Keratinocyte (primary cell): ENCODE measurements at regions not wholly inside any gene's neighbourhood (a gene's known extent, or its start where the extent isn't known, plus 50 kb on each side); places are given as distances from the start of the nearest gene placed in this dataset.

Experiments
- DNase-seq: peaks from one replicate; pipeline ENCODE4 v3.0.0-alpha.2; 2011; ENCODE audit warnings: low read depth, missing footprints, low spot score
- FAIRE-seq: peaks from 2 replicates; lab custom pipeline; 2011; peaks lifted over from hg19 to GRCh38; lab: Jason Lieb, UNC
- H2AFZ ChIP-seq: 2 replicates; pipeline ENCODE4 v1.6.0; 2012; ENCODE audit warnings: low read length, control low read depth, inconsistent platforms; ENCODE audit not compliant: control insufficient read depth
- H3K27ac ChIP-seq: 2 replicates; pipeline ENCODE4 v1.5.1; 2011; ENCODE audit warnings: low read length; ENCODE audit not compliant: control insufficient read depth, insufficient read depth
- H3K27me3 ChIP-seq: 3 replicates; pipeline ENCODE4 v1.6.0; 2011; ENCODE audit warnings: low read length; ENCODE audit not compliant: control insufficient read depth, insufficient read depth; ENCODE audit errors: extremely low read depth
- H3K36me3 ChIP-seq, 2 experiments: 2 replicates in 1 of 2; 3 replicates in 1 of 2; pipeline ENCODE4 v1.5.1; 2011; ENCODE audit warnings: low read length in 2 of 2, mild to moderate bottlenecking in 1 of 2; ENCODE audit not compliant: control insufficient read depth in 2 of 2, insufficient read depth in 2 of 2; ENCODE audit errors: extremely low read depth in 1 of 2
- H3K4me1 ChIP-seq: 3 replicates; pipeline ENCODE4 v1.5.1; 2011; ENCODE audit warnings: low read length; ENCODE audit not compliant: control insufficient read depth, insufficient read depth; ENCODE audit errors: extremely low read depth
- H3K4me2 ChIP-seq: 3 replicates; pipeline ENCODE4 v1.6.0; 2011; ENCODE audit warnings: low read depth, low read length; ENCODE audit not compliant: control insufficient read depth, insufficient read depth; ENCODE audit errors: extremely low read depth
- H3K4me3 ChIP-seq, 3 experiments: fragments of 200-600 bp in 1 of 3; sonication (generic) in 1 of 3; 2 replicates in 2 of 3; 3 replicates in 1 of 3; pipeline ENCODE4 v1.5.1; 2011 to 2016; ENCODE audit warnings: low read length in 3 of 3, mild to moderate bottlenecking in 3 of 3, control low read depth in 2 of 3, inconsistent platforms in 1 of 3, low read depth in 1 of 3, mixed read lengths in 1 of 3, mixed run types in 1 of 3, moderate library complexity in 1 of 3; ENCODE audit not compliant: control insufficient read depth in 2 of 3, insufficient read depth in 2 of 3; ENCODE audit errors: extremely low read depth in 1 of 3
- H3K79me2 ChIP-seq: 2 replicates; pipeline ENCODE4 v1.6.0; 2012; ENCODE audit warnings: low read length; ENCODE audit not compliant: control insufficient read depth, insufficient read depth
- H3K9ac ChIP-seq: 3 replicates; pipeline ENCODE4 v1.6.0; 2011; ENCODE audit warnings: low read length; ENCODE audit not compliant: control insufficient read depth, insufficient read depth; ENCODE audit errors: extremely low read depth
- H3K9me1 ChIP-seq: 3 replicates; pipeline ENCODE4 v1.6.0; 2011; ENCODE audit warnings: low read length; ENCODE audit not compliant: control insufficient read depth, insufficient read depth; ENCODE audit errors: extremely low read depth
- H3K9me3 ChIP-seq: 2 replicates; pipeline ENCODE4 v1.5.1; 2012; ENCODE audit warnings: low read depth, low read length; ENCODE audit not compliant: control insufficient read depth
- H4K20me1 ChIP-seq: 3 replicates; pipeline ENCODE4 v1.6.0; 2011; ENCODE audit warnings: low read length; ENCODE audit not compliant: control insufficient read depth, insufficient read depth; ENCODE audit errors: extremely low read depth
- EZH2 ChIP-seq: IDR thresholded peaks from one replicate; pipeline ENCODE4 v1.6.1; 2012; ENCODE audit warnings: inconsistent platforms, mild to moderate bottlenecking, low read length, moderate library complexity
- dilution Hi-C: fragments of 300-500 bp; cut with MboI; formaldehyde crosslinking; loops from one replicate; pipeline ENCODE4 v1.7.0; 2020; ENCODE audit warnings: low sequenced_read_pairs; ENCODE audit not compliant: extremely low pct_ligation_motif_present
- TF ChIP-seq, protein P1 (sequence below), 3 experiments: IDR thresholded peaks in 1 of 3; conservative IDR thresholded peaks in 1 of 3; optimal IDR thresholded peaks in 1 of 3; 2 replicates in 2 of 3; 3 replicates in 1 of 3; pipeline versions ENCODE3 to v1.5.1; 2011; ENCODE audit warnings: low read length in 3 of 3, mild to moderate bottlenecking in 3 of 3, moderate library complexity in 2 of 3, control low read depth in 1 of 3, inconsistent platforms in 1 of 3; ENCODE audit not compliant: insufficient read depth in 2 of 3; ENCODE audit errors: extremely low read depth in 1 of 3

DNA sequence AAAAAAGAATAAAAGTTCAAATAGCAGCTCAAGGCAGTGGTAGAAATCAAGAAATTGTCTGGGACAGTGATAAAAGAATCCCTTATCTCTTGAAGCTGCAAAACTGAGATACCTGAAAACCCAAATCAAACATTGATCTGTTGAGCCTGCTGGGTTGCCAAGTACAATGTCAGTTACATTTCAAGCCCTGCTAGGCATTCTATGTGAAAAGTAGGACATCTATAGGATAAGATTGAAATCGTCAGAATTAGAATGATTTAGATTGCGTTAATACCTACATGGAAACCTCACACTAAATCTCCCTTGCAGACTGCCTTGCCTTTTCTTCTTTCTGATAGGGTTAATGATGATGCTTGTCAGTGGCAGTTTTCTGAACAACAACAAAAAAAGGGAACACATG is 1684.4 kb upstream of the B3GALT2 start:
- no peak for TF ChIP-seq EZH2
- TF ChIP-seq, protein P1, sequence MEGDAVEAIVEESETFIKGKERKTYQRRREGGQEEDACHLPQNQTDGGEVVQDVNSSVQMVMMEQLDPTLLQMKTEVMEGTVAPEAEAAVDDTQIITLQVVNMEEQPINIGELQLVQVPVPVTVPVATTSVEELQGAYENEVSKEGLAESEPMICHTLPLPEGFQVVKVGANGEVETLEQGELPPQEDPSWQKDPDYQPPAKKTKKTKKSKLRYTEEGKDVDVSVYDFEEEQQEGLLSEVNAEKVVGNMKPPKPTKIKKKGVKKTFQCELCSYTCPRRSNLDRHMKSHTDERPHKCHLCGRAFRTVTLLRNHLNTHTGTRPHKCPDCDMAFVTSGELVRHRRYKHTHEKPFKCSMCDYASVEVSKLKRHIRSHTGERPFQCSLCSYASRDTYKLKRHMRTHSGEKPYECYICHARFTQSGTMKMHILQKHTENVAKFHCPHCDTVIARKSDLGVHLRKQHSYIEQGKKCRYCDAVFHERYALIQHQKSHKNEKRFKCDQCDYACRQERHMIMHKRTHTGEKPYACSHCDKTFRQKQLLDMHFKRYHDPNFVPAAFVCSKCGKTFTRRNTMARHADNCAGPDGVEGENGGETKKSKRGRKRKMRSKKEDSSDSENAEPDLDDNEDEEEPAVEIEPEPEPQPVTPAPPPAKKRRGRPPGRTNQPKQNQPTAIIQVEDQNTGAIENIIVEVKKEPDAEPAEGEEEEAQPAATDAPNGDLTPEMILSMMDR (optimal IDR thresholded peaks at IDR 0.05 in 1 of 3, IDR thresholded peaks at IDR 0.05 in 1 of 3, conservative IDR thresholded peaks at IDR 0.05 in 1 of 3; ENCODE audit: extremely low read depth in 1 of 3, insufficient read depth in 2 of 3, low read length in 3 of 3) = no peak

DNA sequence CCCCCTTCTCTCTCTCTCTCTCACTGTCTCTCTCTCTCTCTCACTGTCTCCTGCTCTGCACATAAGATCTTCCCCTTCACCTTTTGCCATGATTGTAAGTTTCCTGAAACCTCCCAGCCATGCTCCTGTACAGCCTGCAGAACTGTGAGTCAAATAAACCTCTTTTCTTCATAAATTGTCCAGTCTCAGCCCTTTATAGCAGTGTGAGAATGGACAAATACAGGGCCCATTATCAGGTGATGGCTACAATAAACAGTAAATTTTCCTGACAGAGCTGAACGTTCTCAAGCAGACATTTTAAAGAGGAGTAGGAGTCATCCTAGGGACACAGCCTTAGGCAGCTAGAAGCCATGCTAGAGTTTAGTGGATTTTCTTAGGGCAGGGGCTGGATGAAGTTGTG is 1679.7 kb upstream of the B3GALT2 start:
- Histone ChIP-seq H3K36me3 (no peaks in the 10 kb centered on the region), H4K20me1 (no peaks in the 10 kb centered on the region), H3K4me3 (no peak overlapping the region), H3K4me1 (no peaks in the 10 kb centered on the region), H3K9ac (no peak overlapping the region), H3K9me1 (no peaks in the 10 kb centered on the region), H3K4me2 (no peak overlapping the region), H3K9me3 (no peaks in the 10 kb centered on the region), H2AFZ (no peak overlapping the region), H3K27me3 (no peaks in the 10 kb centered on the region), H3K27ac (no peak overlapping the region), H3K79me2 (no peaks in the 10 kb centered on the region)
- no peak for DNase-seq
- no peak for TF ChIP-seq EZH2
- TF ChIP-seq, protein P1 (optimal IDR thresholded peaks at IDR 0.05 in 1 of 3, IDR thresholded peaks at IDR 0.05 in 1 of 3, conservative IDR thresholded peaks at IDR 0.05 in 1 of 3; ENCODE audit: extremely low read depth in 1 of 3, insufficient read depth in 2 of 3, low read length in 3 of 3) = no peak
- no peak for FAIRE-seq
- dilution Hi-C loops = no loop called here

More for the DNA sequence above, 1684.4 kb upstream of the B3GALT2 start:
- H2AFZ ChIP-seq = no peak overlapping the region
- no peaks in the 10 kb centered on the region for H4K20me1 ChIP-seq
- H3K9me3 ChIP-seq = no peaks in the 10 kb centered on the region
- H3K4me3 ChIP-seq = no peak overlapping the region
- no peaks in the 10 kb centered on the region for H3K4me1 ChIP-seq
- no peaks in the 10 kb centered on the region for H3K9me1 ChIP-seq
- no peak for DNase-seq
- H3K27me3 ChIP-seq = no peaks in the 10 kb centered on the region
- no peaks in the 10 kb centered on the region for H3K36me3 ChIP-seq
- no peak overlapping the region for H3K4me2 ChIP-seq
- FAIRE-seq = no peak
- no peaks in the 10 kb centered on the region for H3K79me2 ChIP-seq
- H3K9ac ChIP-seq = no peak overlapping the region
- dilution Hi-C loops = no loop called here
- no peak overlapping the region for H3K27ac ChIP-seq
